Omental fat pad (tissue), 3 donors: ENCODE measurements at regions not wholly inside any gene's neighbourhood (a gene's known extent, or its start where the extent isn't known, plus 50 kb on each side); places are given as distances from the start of the nearest gene placed in this dataset.

Experiments
- ATAC-seq: fragments of 150-250 bp; one replicate; pipeline ENCODE4 v1.9.1; 2016; ENCODE audit warnings: mild to moderate bottlenecking, moderate library complexity; ENCODE audit not compliant: low FRiP score
- DNase-seq: peaks from one replicate; pipeline ENCODE4 v3.0.0-alpha.2; 2019; ENCODE audit warnings: low spot score
- TF ChIP-seq, protein P1 (sequence below), 3 donors: fragments of 450-650 bp; IDR thresholded peaks; one replicate each; pipeline ENCODE4 v1.5.1; 2016 to 2017; ENCODE audit warnings: antibody characterized with exemption in 3 of 3, mild to moderate bottlenecking in 3 of 3, moderate library complexity in 2 of 3

DNA sequence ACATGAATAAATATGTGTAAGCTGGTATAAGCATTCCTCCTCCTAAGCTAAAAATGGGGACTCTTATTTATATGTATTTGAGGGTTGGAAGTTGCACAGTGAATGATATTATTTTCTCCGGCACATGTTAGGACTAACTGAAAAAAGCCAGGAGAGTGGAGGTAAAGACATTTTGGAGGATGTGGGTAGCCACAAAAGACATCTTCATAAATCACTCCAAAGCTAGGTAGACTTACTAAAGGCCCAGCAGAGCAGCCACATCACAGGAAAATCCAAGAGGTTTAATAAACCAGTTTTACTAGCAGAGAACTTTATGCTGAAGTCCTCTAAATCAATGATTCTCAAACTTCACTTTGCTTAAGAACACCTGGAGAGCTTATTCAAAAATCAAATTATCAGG, 424.7 kb downstream of the KCTD12 start:
- ATAC-seq (no peak), DNase-seq (no peak)
- TF ChIP-seq, protein P1, sequence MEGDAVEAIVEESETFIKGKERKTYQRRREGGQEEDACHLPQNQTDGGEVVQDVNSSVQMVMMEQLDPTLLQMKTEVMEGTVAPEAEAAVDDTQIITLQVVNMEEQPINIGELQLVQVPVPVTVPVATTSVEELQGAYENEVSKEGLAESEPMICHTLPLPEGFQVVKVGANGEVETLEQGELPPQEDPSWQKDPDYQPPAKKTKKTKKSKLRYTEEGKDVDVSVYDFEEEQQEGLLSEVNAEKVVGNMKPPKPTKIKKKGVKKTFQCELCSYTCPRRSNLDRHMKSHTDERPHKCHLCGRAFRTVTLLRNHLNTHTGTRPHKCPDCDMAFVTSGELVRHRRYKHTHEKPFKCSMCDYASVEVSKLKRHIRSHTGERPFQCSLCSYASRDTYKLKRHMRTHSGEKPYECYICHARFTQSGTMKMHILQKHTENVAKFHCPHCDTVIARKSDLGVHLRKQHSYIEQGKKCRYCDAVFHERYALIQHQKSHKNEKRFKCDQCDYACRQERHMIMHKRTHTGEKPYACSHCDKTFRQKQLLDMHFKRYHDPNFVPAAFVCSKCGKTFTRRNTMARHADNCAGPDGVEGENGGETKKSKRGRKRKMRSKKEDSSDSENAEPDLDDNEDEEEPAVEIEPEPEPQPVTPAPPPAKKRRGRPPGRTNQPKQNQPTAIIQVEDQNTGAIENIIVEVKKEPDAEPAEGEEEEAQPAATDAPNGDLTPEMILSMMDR (IDR thresholded peaks at IDR 0.05) = no peak

DNA sequence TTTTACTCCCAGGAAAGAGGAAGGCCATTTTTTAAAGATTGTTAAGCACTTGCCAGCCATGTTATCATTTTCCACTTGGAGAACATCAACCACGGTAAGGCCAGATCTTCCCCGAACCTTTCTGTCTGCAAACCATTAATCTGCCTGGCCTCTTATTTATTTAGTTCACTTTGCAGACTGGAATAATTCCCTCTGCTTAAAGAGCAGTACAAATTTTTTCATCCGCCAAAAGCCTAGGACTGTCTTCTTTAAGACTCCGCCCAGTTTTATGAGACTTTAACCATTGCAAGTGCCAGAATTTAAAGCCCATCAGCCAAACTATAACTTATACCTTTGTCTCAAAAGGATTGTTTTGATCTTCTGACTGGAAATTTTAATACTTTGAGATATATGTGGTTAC, 426.3 kb downstream of the KCTD12 start:
- DNase-seq (no peak), ATAC-seq (peak; percentile 41)
- TF ChIP-seq, protein P1 (IDR thresholded peaks at IDR 0.05) = no peak

DNA sequence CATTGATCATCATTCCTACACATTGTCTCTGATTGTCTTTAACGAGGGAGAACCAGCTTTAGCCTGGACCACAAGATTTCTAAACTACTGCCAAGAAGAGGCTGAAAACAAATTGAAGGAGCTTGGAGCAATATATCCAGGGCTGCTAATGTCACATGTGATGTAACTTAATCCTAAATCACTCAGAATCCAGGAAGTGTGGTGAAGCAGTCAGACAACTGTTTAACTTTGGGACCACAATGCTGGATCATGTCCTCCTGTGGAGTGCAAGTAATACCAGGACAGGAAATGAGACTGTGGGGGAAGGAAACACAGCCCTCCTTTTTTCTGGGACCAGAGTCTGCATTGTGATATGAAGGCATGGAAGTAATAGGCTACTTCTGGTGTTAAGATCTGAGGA, 430.2 kb downstream of the KCTD12 start:
- TF ChIP-seq, protein P1 (IDR thresholded peaks at IDR 0.05) = no peak
- no peak for DNase-seq
- no peak for ATAC-seq

DNA sequence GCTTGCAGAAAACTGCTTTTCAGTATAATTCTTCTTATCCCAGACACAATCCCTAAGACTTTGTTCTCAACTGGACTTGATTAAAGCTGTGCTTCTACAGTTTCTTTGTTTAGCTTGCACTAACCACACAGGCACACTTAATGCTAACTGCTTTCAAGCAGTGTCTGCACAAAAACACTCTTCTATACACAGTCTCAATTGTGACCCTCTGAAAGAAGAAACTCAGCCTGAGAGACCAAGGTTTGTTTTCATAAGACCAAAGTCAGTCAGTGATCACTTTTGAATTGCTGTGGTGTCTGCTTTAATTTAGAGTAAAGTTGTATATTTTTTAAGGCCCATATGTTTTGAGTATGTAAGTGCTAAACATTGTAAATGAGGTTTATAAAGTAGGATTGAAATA, 431.2 kb downstream of the KCTD12 start:
- ATAC-seq (no peak), DNase-seq (no peak)
- TF ChIP-seq, protein P1 (IDR thresholded peaks at IDR 0.05) = no peak

DNA sequence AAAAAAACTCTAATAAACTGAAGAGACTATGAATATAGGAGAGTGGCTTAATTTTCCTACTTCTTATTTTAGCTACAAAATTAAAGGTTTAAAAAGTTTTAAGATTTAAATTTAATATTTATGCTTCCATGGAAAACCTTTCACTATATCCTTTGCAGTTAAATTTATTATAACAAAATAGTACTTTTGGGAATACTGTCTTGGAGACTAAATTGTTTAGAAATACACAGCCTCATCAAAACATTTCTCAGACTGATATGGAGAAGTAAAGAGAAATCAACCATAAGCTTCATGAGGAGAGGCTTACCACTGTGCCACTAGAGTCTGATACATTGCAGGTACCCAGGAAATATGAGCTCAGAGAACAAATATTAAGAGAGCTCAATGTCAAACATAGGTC, 436.5 kb downstream of the KCTD12 start:
- ATAC-seq = no peak
- TF ChIP-seq, protein P1 (IDR thresholded peaks at IDR 0.05) = no peak

DNA sequence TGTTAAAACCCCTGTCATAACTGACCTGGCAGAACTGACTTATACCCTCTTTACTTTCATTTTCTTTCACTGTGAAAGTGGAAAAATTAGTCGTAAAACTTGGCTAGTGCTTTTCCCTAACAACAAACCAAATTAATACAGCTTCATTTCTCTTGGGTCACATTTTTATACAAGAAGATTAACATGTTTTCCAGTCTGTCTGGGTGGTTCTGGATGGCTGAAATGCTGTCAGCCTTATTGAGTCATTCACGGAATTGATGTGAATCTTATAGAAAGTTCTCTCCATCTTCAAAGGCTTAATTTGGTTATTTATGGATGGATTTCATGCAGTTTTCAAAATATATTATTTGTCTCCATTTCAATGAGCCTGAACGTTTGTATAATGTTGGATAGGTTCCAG, 440.0 kb downstream of the KCTD12 start:
- DNase-seq (no peak), ATAC-seq (no peak)
- TF ChIP-seq, protein P1 (IDR thresholded peaks at IDR 0.05) = no peak

More for the DNA sequence above, 436.5 kb downstream of the KCTD12 start:
- no peak for DNase-seq

DNA sequence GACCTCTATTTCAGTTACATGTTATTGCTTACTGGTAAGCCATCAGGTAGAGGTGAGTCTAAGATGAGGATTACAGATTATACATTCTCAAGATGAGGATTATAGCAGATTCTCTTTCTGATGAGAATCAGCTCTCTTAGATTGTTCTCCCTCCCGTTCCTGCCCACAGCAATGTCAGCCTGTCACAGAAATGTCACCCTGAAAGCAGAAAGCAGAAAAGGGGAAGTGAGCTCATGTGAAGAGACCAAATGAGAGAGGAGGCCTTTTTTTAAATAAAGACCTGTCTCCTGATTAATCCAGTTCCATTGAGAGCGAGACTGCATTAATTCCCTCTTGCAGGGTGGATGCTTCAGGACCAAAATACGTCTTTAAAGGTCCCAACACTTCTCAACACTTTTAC, 445.6 kb downstream of the KCTD12 start:
- TF ChIP-seq, protein P1 (IDR thresholded peaks at IDR 0.05) = no peak
- ATAC-seq = no peak

More for the DNA sequence above, 445.6 kb downstream of the KCTD12 start:
- no peak for DNase-seq
